GM12891 (cell line): ENCODE measurements at regions not wholly inside any gene's neighbourhood (a gene's known extent, or its start where the extent isn't known, plus 50 kb on each side); places are given as distances from the start of the nearest gene placed in this dataset.
"Not testable (repeated sequence)": the region's sequence is repeated elsewhere in the genome, so short reads cannot be mapped to it uniquely, and the experiment has no call there.

Source experiments
- PAX5 ChIP-seq: IDR thresholded peaks from 2 replicates; pipeline ENCODE4 v1.6.1; 2011; ENCODE audit warnings: low read length, moderate library complexity, mild to moderate bottlenecking; ENCODE audit not compliant: insufficient read depth, severe bottlenecking
- POLR2A ChIP-seq: IDR thresholded peaks from 2 replicates; pipeline ENCODE4 v1.6.1; 2011; ENCODE audit warnings: low read depth, low read length, control low read depth
- POLR2AphosphoS5 ChIP-seq: IDR thresholded peaks from 2 replicates; pipeline ENCODE4 v1.6.1; 2011; ENCODE audit warnings: low read depth, low read length, control low read depth
- POU2F2 ChIP-seq: IDR thresholded peaks from 2 replicates; pipeline ENCODE4 v1.6.1; 2011; ENCODE audit warnings: low read depth, mild to moderate bottlenecking, control low read depth, low read length, moderate library complexity
- SPI1 ChIP-seq: IDR thresholded peaks from 2 replicates; pipeline ENCODE4 v1.6.1; 2011; ENCODE audit warnings: low read depth, low read length, control low read depth
- TAF1 ChIP-seq: IDR thresholded peaks from 2 replicates; pipeline ENCODE4 v1.6.1; 2011; ENCODE audit warnings: low read depth, low read length, control low read depth

DNA sequence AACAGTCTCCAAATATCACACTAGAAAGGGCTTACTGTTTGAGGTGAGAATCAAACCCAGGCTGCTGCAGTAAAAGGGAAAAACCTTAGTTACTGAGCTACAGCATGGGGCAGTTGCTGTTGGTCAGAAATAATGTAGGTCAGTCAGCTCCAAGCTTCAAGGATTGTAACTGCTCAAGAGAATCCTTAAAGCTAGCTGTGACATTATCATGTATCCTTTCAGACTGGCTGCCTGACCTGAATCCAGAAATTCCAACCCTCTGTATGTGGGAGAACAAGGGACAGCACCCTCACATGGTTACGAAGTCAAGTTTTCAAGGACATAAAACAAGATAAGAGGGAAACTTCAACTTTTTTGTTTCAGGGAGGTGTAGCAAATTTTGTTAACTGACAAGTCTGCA, 365.9 kb upstream of the NPAP1 start:
- not testable (repeated sequence) for TF ChIP-seq POLR2A, TAF1, POLR2AphosphoS5, PAX5, SPI1, POU2F2
